ENCODE measurements at regions not wholly inside any gene's neighbourhood (a gene's known extent, or its start where the extent isn't known, plus 50 kb on each side); places are given as distances from the start of the nearest gene placed in this dataset.
"Not testable (repeated sequence)": the region's sequence is repeated elsewhere in the genome, so short reads cannot be mapped to it uniquely, and the experiment has no call there.

DNA sequence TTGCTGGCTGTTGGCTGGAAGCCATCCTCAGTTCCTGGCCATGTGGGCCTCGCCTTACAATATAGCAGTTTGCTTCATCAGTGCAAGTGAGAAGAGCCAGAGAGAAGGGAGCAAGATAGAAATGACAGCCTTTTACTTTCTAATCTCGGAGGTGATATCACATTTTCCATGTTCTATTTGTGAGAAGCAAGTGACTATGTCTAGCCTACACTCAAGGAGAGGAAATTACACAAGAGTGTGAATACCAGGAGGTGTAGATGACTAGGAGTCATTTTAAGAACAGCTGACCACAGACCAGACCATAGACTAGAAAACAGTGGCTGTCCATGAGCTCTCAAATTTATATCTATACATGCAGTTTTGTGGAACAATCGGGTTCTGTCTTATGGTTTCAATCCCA lies 163.0 kb upstream of the NRXN3 start:
- TF ChIP-seq, protein P1, sequence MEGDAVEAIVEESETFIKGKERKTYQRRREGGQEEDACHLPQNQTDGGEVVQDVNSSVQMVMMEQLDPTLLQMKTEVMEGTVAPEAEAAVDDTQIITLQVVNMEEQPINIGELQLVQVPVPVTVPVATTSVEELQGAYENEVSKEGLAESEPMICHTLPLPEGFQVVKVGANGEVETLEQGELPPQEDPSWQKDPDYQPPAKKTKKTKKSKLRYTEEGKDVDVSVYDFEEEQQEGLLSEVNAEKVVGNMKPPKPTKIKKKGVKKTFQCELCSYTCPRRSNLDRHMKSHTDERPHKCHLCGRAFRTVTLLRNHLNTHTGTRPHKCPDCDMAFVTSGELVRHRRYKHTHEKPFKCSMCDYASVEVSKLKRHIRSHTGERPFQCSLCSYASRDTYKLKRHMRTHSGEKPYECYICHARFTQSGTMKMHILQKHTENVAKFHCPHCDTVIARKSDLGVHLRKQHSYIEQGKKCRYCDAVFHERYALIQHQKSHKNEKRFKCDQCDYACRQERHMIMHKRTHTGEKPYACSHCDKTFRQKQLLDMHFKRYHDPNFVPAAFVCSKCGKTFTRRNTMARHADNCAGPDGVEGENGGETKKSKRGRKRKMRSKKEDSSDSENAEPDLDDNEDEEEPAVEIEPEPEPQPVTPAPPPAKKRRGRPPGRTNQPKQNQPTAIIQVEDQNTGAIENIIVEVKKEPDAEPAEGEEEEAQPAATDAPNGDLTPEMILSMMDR (IDR thresholded peaks at IDR 0.05) = no peak
- no peak for TF ChIP-seq POLR2A (IDR thresholded peaks at IDR 0.05)
- H3K27ac ChIP-seq = no peak overlapping the region
- H3K4me3 ChIP-seq = no peak overlapping the region
- H3K36me3 ChIP-seq = no peaks in the 10 kb centered on the region
- DNase-seq (no peak), ATAC-seq (no peak)
- intact Hi-C loops (cut with DNase I) = no loop called here
- WGBS (ENCODE audit: insufficient coverage, low coverage, low lambda C conversion rate, missing lambda C conversion rate) = 43% methylated on average over 3 of the region's 3 CpGs
- no peaks in the 10 kb centered on the region for H3K4me1 ChIP-seq
- no peaks in the 10 kb centered on the region for H3K9me3 ChIP-seq
- H3K27me3 ChIP-seq = no peaks in the 10 kb centered on the region

DNA sequence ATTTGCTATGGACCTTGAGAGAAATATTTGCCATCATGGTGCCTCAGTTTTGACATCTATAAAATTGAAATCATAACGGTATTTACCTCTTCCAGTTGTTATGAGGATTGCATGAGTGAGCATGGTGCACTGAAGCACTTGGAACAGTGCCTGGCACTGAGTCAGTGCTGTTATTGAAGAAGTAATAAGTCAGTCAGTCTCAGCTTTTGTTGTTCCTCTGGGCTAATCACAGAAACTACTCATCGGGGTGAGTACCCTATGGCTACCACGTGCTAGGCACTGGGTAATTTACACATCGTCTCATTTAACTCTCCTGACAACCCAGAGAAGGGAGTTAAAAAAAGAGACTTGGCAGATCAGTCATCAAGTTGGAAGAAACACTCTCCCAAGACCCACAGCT lies 159.5 kb upstream of the NRXN3 start:
- no peaks in the 10 kb centered on the region for H3K4me1 ChIP-seq
- no peak overlapping the region for H3K4me3 ChIP-seq
- H3K27ac ChIP-seq = no peak overlapping the region
- 38% methylated on average over 4 of the region's 4 CpGs for WGBS (ENCODE audit: insufficient coverage, low coverage, low lambda C conversion rate, missing lambda C conversion rate)
- no peaks in the 10 kb centered on the region for H3K27me3 ChIP-seq
- H3K36me3 ChIP-seq = no peaks in the 10 kb centered on the region
- intact Hi-C loops (cut with DNase I) = no loop called here
- no peak for TF ChIP-seq POLR2A (IDR thresholded peaks at IDR 0.05)
- TF ChIP-seq, protein P1 (IDR thresholded peaks at IDR 0.05) = no peak
- H3K9me3 ChIP-seq = no peaks in the 10 kb centered on the region
- ATAC-seq (no peak), DNase-seq (no peak)

DNA sequence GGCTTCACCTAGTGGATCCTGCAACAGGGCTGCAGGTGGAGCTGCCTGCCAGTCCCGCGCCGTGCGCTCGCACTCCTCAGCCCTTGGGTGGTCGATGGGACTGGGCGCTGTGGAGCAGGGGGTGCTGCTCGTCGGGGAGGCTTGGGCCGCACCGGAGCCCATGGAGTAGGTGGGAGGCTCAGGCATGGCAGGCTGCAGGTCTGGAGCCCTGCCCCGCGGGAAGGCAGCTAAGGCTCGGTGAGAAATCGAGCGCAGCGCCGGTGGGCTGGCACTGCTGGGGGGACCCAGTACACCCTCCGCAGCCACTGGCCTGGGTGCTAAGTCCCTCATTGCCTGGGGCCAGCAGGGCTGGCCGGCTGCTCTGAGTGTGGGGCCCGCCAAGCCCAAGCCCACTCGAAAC lies 156.3 kb upstream of the NRXN3 start:
- ATAC-seq; H3K9me3 ChIP-seq; H3K36me3 ChIP-seq; intact Hi-C loops (cut with DNase I); H3K4me3 ChIP-seq; H3K4me1 ChIP-seq; DNase-seq; H3K27me3 ChIP-seq; H3K27ac ChIP-seq: not testable (repeated sequence)
- 98% methylated on average over 6 of the region's 22 CpGs for WGBS (ENCODE audit: insufficient coverage, low coverage, low lambda C conversion rate, missing lambda C conversion rate)

DNA sequence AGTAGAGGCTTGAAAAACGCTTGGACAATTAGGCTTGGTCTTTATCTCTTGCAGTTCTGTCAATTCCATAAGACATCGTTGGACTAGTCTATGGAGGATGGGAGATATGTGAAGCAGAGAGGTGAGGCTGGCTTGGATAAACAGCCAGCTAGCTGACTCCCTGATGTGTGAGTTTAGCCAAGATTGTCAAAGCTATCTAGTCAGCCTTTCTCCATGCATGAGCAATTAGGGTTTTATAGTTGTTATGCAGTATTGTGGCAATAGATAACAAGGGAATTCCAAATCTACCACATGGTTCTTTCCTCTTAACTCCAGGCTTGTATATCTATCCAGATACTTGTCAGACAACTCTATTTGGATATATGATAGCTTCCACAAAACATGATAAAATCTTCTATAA lies 153.6 kb upstream of the NRXN3 start:
- Histone ChIP-seq H3K4me3 (no peak overlapping the region), H3K27ac (no peak overlapping the region), H3K27me3 (no peaks in the 10 kb centered on the region), H3K4me1 (no peaks in the 10 kb centered on the region), H3K9me3 (no peaks in the 10 kb centered on the region), H3K36me3 (no peaks in the 10 kb centered on the region)
- intact Hi-C loops (cut with DNase I) = no loop called here
- no peak for TF ChIP-seq POLR2A (IDR thresholded peaks at IDR 0.05)
- TF ChIP-seq, protein P1 (IDR thresholded peaks at IDR 0.05) = no peak
- 66% methylated on average over 2 of the region's 2 CpGs for WGBS (ENCODE audit: insufficient coverage, low coverage, low lambda C conversion rate, missing lambda C conversion rate)
- DNase-seq = no peak
- ATAC-seq = no peak

DNA sequence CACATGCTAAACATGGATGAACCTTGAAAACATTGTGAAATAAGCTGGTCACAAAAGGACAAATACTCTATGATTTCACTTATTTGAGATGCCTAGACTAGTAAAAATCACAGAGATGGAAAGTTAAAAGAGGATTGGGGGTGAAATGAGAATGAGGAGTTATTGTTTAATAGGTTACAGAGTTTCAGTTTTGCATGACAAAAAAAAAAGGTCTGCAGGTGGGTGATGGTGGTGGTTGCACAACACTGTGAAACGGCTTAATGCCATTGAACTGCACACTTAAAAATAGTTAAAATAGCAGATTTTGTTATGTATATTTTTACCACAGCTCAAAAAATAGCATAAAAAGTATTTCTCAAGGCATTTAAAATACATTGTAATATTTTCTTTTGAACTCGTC lies 151.9 kb upstream of the NRXN3 start:
- H3K4me1 ChIP-seq = no peaks in the 10 kb centered on the region
- WGBS (ENCODE audit: insufficient coverage, low coverage, low lambda C conversion rate, missing lambda C conversion rate) = 32% methylated on average over 2 of the region's 2 CpGs

More for the DNA sequence above, 151.9 kb upstream of the NRXN3 start:
- intact Hi-C loops (cut with DNase I) = no loop called here
- no peak for ATAC-seq
- no peak overlapping the region for H3K4me3 ChIP-seq
- H3K27ac ChIP-seq = no peak overlapping the region
- DNase-seq = no peak
- H3K36me3 ChIP-seq = no peaks in the 10 kb centered on the region
- TF ChIP-seq POLR2A (IDR thresholded peaks at IDR 0.05) = no peak
- TF ChIP-seq, protein P1 (IDR thresholded peaks at IDR 0.05) = no peak
- H3K27me3 ChIP-seq = no peaks in the 10 kb centered on the region
- H3K9me3 ChIP-seq = no peaks in the 10 kb centered on the region

Data from right lobe of liver (tissue), 6 donors.